MCF 10A (cell line): ENCODE measurements at regions not wholly inside any gene's neighbourhood (a gene's known extent, or its start where the extent isn't known, plus 50 kb on each side); places are given as distances from the start of the nearest gene placed in this dataset.

Experiments
- BruUV-seq: library from RNA; stranded (reverse); fragments of 400-500 nt; replicated peaks from 2 replicates; lab custom pipeline; 2021; lab: Mats Ljungman, UMichigan
- CTCF ChIA-PET: fragments of 300-600 bp; sonication (Branson Sonifier 250); formaldehyde crosslinking; extraction: SDS; loops from one replicate; lab custom pipeline; 2021; ENCODE audit warnings: antibody characterized with exemption, inconsistent platforms; lab: Yijun Ruan, JAX
- POLR2A ChIA-PET: fragments of 300-600, 350-650 bp; sonication (Branson Sonifier 250); formaldehyde crosslinking; extraction: SDS; loops from one replicate; lab custom pipeline; 2020; ENCODE audit warnings: antibody characterized with exemption, inconsistent platforms; lab: Yijun Ruan, JAX
- DNase-seq: peaks from one replicate; pipeline ENCODE4 v3.0.0-alpha.2; 2018; ENCODE audit not compliant: unreplicated experiment
- H3K27ac Mint-ChIP-seq: one replicate; pipeline ENCODE4 v1.8.0; 2022; ENCODE audit warnings: mild to moderate bottlenecking, low read depth, mixed read lengths; ENCODE audit not compliant: unreplicated experiment
- H3K27me3 Mint-ChIP-seq: one replicate; pipeline ENCODE4 v1.8.0; 2022; ENCODE audit warnings: mixed read lengths; ENCODE audit not compliant: insufficient read depth, unreplicated experiment
- H3K36me3 Mint-ChIP-seq: one replicate; pipeline ENCODE4 v1.8.0; 2022; ENCODE audit warnings: mild to moderate bottlenecking, moderate library complexity, mixed read lengths; ENCODE audit not compliant: insufficient read depth, unreplicated experiment
- H3K4me1 Mint-ChIP-seq: one replicate; pipeline ENCODE4 v1.8.0; 2022; ENCODE audit warnings: mixed read lengths; ENCODE audit not compliant: insufficient read depth, unreplicated experiment
- H3K4me3 Mint-ChIP-seq: one replicate; pipeline ENCODE4 v1.8.0; 2022; ENCODE audit warnings: mild to moderate bottlenecking, moderate library complexity, mixed read lengths; ENCODE audit not compliant: unreplicated experiment
- H3K9me3 Mint-ChIP-seq: one replicate; pipeline ENCODE4 v1.8.0; 2022; ENCODE audit warnings: mixed read lengths; ENCODE audit not compliant: unreplicated experiment
- CTCF ChIP-seq: fragments of 200-600 bp; IDR thresholded peaks from one replicate; pipeline ENCODE4 v1.8.0; 2022; ENCODE audit warnings: antibody characterized with exemption, mild to moderate bottlenecking; ENCODE audit not compliant: unreplicated experiment
- intact Hi-C: fragments of 100-400 bp; cut with micrococcal nuclease; formaldehyde crosslinking; loops from 2 replicates; pipeline ENCODE4 v1.14.1; 2022

GRCh38 chr9:118993965-118994364 is 375.3 kb downstream of the BRINP1 start:
- CTCF ChIA-PET, result no interaction called here
- H3K27ac Mint-ChIP-seq, result no peak overlapping the region
- DNase-seq, result no peak
- POLR2A ChIA-PET, result no interaction called here
- intact Hi-C loops, result no loop called here
- no peaks in the 10 kb centered on the region for H3K36me3 Mint-ChIP-seq
- no peak for TF ChIP-seq CTCF
- peaks cover 20% of the 10 kb centered on the region for H3K9me3 Mint-ChIP-seq
- H3K27me3 Mint-ChIP-seq, result no peaks in the 10 kb centered on the region
- no TSS peak for BruUV-seq
- no peaks in the 10 kb centered on the region for H3K4me1 Mint-ChIP-seq
- H3K4me3 Mint-ChIP-seq, result no peak overlapping the region

- Mint-ChIP-seq H3K9me3 (no peaks in the 10 kb centered on the region), H3K4me3 (no peak overlapping the region), H3K27me3 (no peaks in the 10 kb centered on the region), H3K4me1 (no peaks in the 10 kb centered on the region), H3K27ac (no peak overlapping the region), H3K36me3 (no peaks in the 10 kb centered on the region)
- intact Hi-C loops, result no loop called here
- ChIA-PET POLR2A (interaction anchor here (0.6 kb wide), 1 partner anchor 473 kb away, joined by 3 read pairs; no protein-coding TSS in a partner anchor), CTCF (interaction anchor here (0.7 kb wide), 1 partner anchor 289 kb away, joined by 3 read pairs; no protein-coding TSS in a partner anchor)
- no peak for TF ChIP-seq CTCF
- no TSS peak for BruUV-seq
- DNase-seq, result no peak
Observed at GRCh38 chr9:119002491-119002890, 366.7 kb downstream of the BRINP1 start.

GRCh38 chr9:119003201-119003611 is 366.0 kb downstream of the BRINP1 start:
- H3K27me3 Mint-ChIP-seq, result no peaks in the 10 kb centered on the region
- TF ChIP-seq CTCF, result no peak
- BruUV-seq, result no TSS peak
- CTCF ChIA-PET, result no interaction called here
- H3K27ac Mint-ChIP-seq, result no peak overlapping the region
- POLR2A ChIA-PET, result no interaction called here
- intact Hi-C loops, result no loop called here
- no peaks in the 10 kb centered on the region for H3K4me1 Mint-ChIP-seq
- no peak overlapping the region for H3K4me3 Mint-ChIP-seq
- no peaks in the 10 kb centered on the region for H3K9me3 Mint-ChIP-seq
- no peak for DNase-seq
- no peaks in the 10 kb centered on the region for H3K36me3 Mint-ChIP-seq

- no peaks in the 10 kb centered on the region for H3K4me1 Mint-ChIP-seq
- POLR2A ChIA-PET, result no interaction called here
- no peak for DNase-seq
Observed at GRCh38 chr9:119003882-119004617, 365.2 kb downstream of the BRINP1 start.

More at GRCh38 chr9:119003882-119004617, 365.2 kb downstream of the BRINP1 start:
- TF ChIP-seq CTCF, result no peak
- intact Hi-C loops, result no loop called here
- Mint-ChIP-seq H3K27ac (no peak overlapping the region), H3K9me3 (no peaks in the 10 kb centered on the region), H3K27me3 (no peaks in the 10 kb centered on the region), H3K36me3 (no peaks in the 10 kb centered on the region), H3K4me3 (no peak overlapping the region)
- BruUV-seq, result no TSS peak
- CTCF ChIA-PET, result no interaction called here
